Stimulated activated naive CD8-positive, alpha-beta T cell treated with anti-CD3 and anti-CD28 coated beads, Interleukin-15, Interleukin-2, amounts not matched to agents 100 ng/mL and 50 ng/mL, for 24 hours (primary cell): ENCODE measurements at regions not wholly inside any gene's neighbourhood (a gene's known extent, or its start where the extent isn't known, plus 50 kb on each side); places are given as distances from the start of the nearest gene placed in this dataset.

Experiments
- H3K27ac Mint-ChIP-seq: one replicate; pipeline ENCODE4 v1.8.0; 2021; ENCODE audit warnings: mild to moderate bottlenecking, mixed read lengths
- H3K27me3 Mint-ChIP-seq: one replicate; pipeline ENCODE4 v1.8.0; 2021; ENCODE audit warnings: mixed read lengths
- H3K36me3 Mint-ChIP-seq: one replicate; pipeline ENCODE4 v1.8.0; 2021; ENCODE audit warnings: low read depth, mixed read lengths
- H3K4me1 Mint-ChIP-seq: one replicate; pipeline ENCODE4 v1.8.0; 2021; ENCODE audit warnings: low read depth, mixed read lengths
- H3K4me3 Mint-ChIP-seq: one replicate; pipeline ENCODE4 v1.8.0; 2021; ENCODE audit warnings: mild to moderate bottlenecking, mixed read lengths
- H3K9me3 Mint-ChIP-seq: one replicate; pipeline ENCODE4 v1.8.0; 2021; ENCODE audit warnings: mixed read lengths

DNA sequence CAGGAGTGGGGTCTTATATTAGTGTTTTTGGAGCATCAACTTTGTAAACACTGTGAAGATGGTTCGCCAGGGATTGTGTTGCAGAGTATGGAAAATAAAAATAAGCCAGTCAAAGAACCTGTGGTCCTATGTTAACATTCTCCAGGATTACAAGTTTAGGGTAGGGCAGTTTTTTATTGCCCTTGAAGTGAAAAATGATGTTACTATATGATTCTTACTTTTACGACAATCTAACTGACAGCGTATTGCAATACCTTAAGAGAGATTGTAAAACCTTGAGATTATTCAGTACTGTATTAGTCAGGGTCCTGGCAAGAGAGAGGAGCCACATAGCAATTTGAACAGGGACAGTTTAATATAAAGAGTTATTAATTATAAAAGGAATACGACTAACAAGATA is 144.7 kb upstream of the ZNF608 start:
- no peaks in the 10 kb centered on the region for H3K36me3 Mint-ChIP-seq
- H3K4me3 Mint-ChIP-seq: no peak overlapping the region
- H3K27ac Mint-ChIP-seq: no peak overlapping the region
- H3K27me3 Mint-ChIP-seq: no peaks in the 10 kb centered on the region
- no peaks in the 10 kb centered on the region for H3K4me1 Mint-ChIP-seq
- no peaks in the 10 kb centered on the region for H3K9me3 Mint-ChIP-seq

- Mint-ChIP-seq H3K9me3 (no peaks in the 10 kb centered on the region), H3K27ac (no peak overlapping the region), H3K27me3 (no peaks in the 10 kb centered on the region), H3K4me3 (no peak overlapping the region), H3K36me3 (no peaks in the 10 kb centered on the region), H3K4me1 (no peaks in the 10 kb centered on the region)
Measured at GRCh38 chr5:124892185-124892848, 145.9 kb upstream of the ZNF608 start.

GRCh38 chr5:124894541-124894940 is 148.1 kb upstream of the ZNF608 start:
- H3K27me3 Mint-ChIP-seq: no peaks in the 10 kb centered on the region
- no peaks in the 10 kb centered on the region for H3K4me1 Mint-ChIP-seq
- no peaks in the 10 kb centered on the region for H3K36me3 Mint-ChIP-seq
- H3K27ac Mint-ChIP-seq: no peak overlapping the region
- no peaks in the 10 kb centered on the region for H3K9me3 Mint-ChIP-seq
- no peak overlapping the region for H3K4me3 Mint-ChIP-seq

DNA sequence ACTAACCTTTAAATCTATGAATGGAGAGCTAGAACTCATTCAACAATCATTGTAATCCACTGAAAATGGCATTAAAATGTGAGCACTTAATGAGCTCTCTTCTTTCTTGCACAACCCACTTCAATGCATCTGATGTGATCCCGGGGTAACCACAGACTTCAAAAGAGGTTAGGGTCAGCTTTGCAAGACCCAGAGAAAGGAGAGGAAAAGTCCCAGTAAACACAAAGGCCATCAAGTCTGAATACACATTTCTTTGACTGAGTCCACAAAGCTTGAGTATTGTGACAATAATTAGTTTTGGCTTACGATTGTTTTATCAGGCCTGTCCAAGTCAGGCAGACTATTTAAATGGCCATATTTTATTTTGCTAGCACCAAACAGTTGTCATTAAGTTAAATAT is 148.8 kb upstream of the ZNF608 start:
- no peaks in the 10 kb centered on the region for H3K36me3 Mint-ChIP-seq
- no peaks in the 10 kb centered on the region for H3K27me3 Mint-ChIP-seq
- no peak overlapping the region for H3K4me3 Mint-ChIP-seq
- no peak overlapping the region for H3K27ac Mint-ChIP-seq
- H3K4me1 Mint-ChIP-seq: no peaks in the 10 kb centered on the region
- no peaks in the 10 kb centered on the region for H3K9me3 Mint-ChIP-seq

- Mint-ChIP-seq H3K27ac (no peak overlapping the region), H3K4me3 (no peak overlapping the region), H3K4me1 (peaks cover 26% of the 10 kb centered on the region), H3K27me3 (no peaks in the 10 kb centered on the region), H3K9me3 (no peaks in the 10 kb centered on the region), H3K36me3 (no peaks in the 10 kb centered on the region)
Measured at GRCh38 chr5:124901081-124901480, 154.6 kb upstream of the ZNF608 start.

- H3K27ac Mint-ChIP-seq: peak overlapping the region; percentile 80
- H3K4me3 Mint-ChIP-seq: peak overlapping the region; percentile 21
- H3K4me1 Mint-ChIP-seq: peaks cover 26% of the 10 kb centered on the region
- no peaks in the 10 kb centered on the region for H3K36me3 Mint-ChIP-seq
- H3K9me3 Mint-ChIP-seq: no peaks in the 10 kb centered on the region
- H3K27me3 Mint-ChIP-seq: no peaks in the 10 kb centered on the region
Measured at GRCh38 chr5:124902097-124902821, 155.8 kb upstream of the ZNF608 start.

DNA sequence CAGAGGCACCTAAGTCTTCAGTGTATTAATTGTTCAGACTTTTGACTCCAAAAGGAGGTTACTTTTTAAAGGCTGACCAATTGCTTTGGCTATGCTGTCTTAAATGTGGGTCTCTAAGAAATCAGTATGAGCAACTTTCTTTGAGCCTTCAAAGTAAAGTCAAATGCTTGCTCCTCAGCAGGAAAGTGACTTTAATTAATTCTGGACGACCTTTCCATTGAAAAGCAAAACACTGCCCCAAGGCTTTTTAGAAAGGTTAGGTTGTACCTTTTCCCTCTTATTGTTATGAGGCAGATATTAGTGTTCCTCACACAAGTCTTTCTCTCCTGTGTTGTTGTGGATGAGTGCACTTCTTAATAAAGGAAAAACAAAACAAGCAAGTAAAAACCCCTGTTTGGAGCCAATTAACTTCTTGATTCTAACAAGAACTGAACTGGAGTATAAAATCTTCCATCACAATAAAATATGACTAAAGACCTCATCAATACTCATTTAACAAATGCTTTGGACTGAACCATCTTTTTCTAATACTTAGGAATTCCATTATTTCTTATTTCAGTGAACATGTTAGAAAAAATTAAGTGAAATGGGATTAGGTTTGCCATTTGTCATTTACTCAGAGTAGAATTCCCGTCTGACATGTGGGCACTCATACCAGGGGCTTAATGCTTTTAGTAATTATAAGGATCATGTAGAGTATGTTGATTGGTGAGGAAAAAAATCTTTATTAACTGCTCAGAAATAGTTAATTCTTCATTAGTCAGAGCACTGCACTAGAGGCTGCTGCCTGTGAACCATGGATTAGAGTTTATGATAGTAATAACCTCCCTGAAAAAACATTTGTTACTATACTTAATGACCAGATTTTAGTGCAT is 159.1 kb upstream of the ZNF608 start:
- H3K27ac Mint-ChIP-seq: no peak overlapping the region
- H3K27me3 Mint-ChIP-seq: peaks cover 7% of the 10 kb centered on the region
- no peaks in the 10 kb centered on the region for H3K36me3 Mint-ChIP-seq
- peaks cover 33% of the 10 kb centered on the region for H3K4me1 Mint-ChIP-seq
- H3K4me3 Mint-ChIP-seq: no peak overlapping the region
- no peaks in the 10 kb centered on the region for H3K9me3 Mint-ChIP-seq

GRCh38 chr5:124906339-124907097 is 160.1 kb upstream of the ZNF608 start:
- Mint-ChIP-seq H3K4me1 (peaks cover 28% of the 10 kb centered on the region), H3K4me3 (no peak overlapping the region), H3K27ac (no peak overlapping the region), H3K27me3 (peaks cover 7% of the 10 kb centered on the region), H3K36me3 (no peaks in the 10 kb centered on the region), H3K9me3 (no peaks in the 10 kb centered on the region)

DNA sequence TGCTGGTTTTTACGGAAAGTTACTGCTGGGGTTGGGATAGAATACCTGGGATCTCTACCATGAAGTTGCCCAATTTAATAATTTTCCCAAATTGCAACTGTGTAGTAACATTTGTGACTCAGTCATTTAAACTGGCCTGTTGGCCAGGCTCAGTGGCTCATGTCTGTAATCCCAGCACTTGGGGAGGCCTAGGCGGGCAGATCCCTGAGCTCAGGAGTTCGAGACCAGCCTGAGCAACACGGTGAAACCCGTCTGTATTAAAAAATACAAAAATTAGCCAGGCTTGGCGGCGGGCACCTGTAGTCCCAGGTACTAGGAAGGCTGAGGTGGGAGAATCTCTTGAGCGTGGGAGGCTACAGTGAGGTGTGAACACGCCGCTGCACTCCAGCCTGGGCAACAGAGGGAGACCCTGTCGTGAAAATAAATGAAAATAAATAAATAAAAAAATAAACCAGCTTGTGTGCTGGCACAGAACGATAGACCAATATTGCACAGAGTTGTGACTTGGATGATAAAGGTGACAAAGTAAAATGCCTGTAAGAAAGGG is 160.7 kb upstream of the ZNF608 start:
- H3K36me3 Mint-ChIP-seq: no peaks in the 10 kb centered on the region
- no peak overlapping the region for H3K4me3 Mint-ChIP-seq
- H3K27me3 Mint-ChIP-seq: peaks cover 7% of the 10 kb centered on the region
- no peak overlapping the region for H3K27ac Mint-ChIP-seq
- peaks cover 22% of the 10 kb centered on the region for H3K4me1 Mint-ChIP-seq
- no peaks in the 10 kb centered on the region for H3K9me3 Mint-ChIP-seq

- Mint-ChIP-seq H3K4me1 (peaks cover 8% of the 10 kb centered on the region), H3K27me3 (peaks cover 7% of the 10 kb centered on the region), H3K27ac (no peak overlapping the region), H3K4me3 (no peak overlapping the region), H3K36me3 (no peaks in the 10 kb centered on the region), H3K9me3 (no peaks in the 10 kb centered on the region)
Measured at GRCh38 chr5:124908581-124909451, 162.4 kb upstream of the ZNF608 start.

- Mint-ChIP-seq H3K9me3 (no peaks in the 10 kb centered on the region), H3K4me3 (no peak overlapping the region), H3K27me3 (peaks cover 7% of the 10 kb centered on the region), H3K27ac (no peak overlapping the region), H3K36me3 (no peaks in the 10 kb centered on the region), H3K4me1 (peaks cover 7% of the 10 kb centered on the region)
Measured at GRCh38 chr5:124909734-124910133, 163.3 kb upstream of the ZNF608 start.

GRCh38 chr5:124910354-124911016 is 164.0 kb upstream of the ZNF608 start:
- Mint-ChIP-seq H3K36me3 (no peaks in the 10 kb centered on the region), H3K27me3 (peaks cover 7% of the 10 kb centered on the region), H3K4me3 (no peak overlapping the region), H3K4me1 (peaks cover 7% of the 10 kb centered on the region), H3K27ac (no peak overlapping the region), H3K9me3 (no peaks in the 10 kb centered on the region)

GRCh38 chr5:124912638-124913328 is 166.3 kb upstream of the ZNF608 start:
- Mint-ChIP-seq H3K36me3 (no peaks in the 10 kb centered on the region), H3K4me1 (peaks cover 7% of the 10 kb centered on the region), H3K27me3 (peaks cover 7% of the 10 kb centered on the region), H3K27ac (no peak overlapping the region), H3K4me3 (no peak overlapping the region), H3K9me3 (no peaks in the 10 kb centered on the region)
